GM13976 (cell line): ENCODE measurements at regions not wholly inside any gene's neighbourhood (a gene's known extent, or its start where the extent isn't known, plus 50 kb on each side); places are given as distances from the start of the nearest gene placed in this dataset.

Experiments
- DNase-seq: peaks from one replicate; pipeline ENCODE4 v3.0.0; 2012; ENCODE audit warnings: low spot score
- in situ Hi-C: fragments of 300-500 bp; cut with MboI; formaldehyde crosslinking; loops from one replicate; pipeline ENCODE4 v1.12.0; 2022; ENCODE audit warnings: low sequenced_read_pairs, mixed read lengths, inconsistent platforms; ENCODE audit not compliant: unreplicated experiment
- TF ChIP-seq, protein P1 (sequence below): IDR thresholded peaks from 2 replicates; pipeline ENCODE4 v1.5.1; 2012; ENCODE audit warnings: borderline replicate concordance, mild to moderate bottlenecking; ENCODE audit not compliant: insufficient read depth; ENCODE audit errors: extremely low read depth, missing control alignments, control extremely low read depth

DNA sequence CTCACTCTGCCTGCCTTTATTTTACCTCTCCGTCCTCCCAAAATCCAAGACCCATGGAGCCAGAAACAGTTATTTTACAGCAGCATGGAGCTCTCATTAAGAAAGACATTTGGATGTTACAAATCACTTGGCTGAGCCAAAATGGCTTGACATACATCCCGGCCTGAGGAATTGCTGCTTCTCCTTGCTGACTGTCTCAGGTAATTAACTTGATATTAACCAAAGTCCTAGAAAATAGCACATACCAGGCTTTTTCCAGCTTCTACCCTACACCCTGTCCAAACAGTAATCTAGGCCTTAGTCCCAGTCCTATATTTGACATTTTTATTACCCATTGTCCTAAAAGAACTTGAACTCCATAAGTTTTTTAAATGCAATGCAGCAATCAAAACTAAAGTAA is 205.0 kb downstream of the TMX3 start:
- in situ Hi-C loops, result no loop called here
- TF ChIP-seq, protein P1, sequence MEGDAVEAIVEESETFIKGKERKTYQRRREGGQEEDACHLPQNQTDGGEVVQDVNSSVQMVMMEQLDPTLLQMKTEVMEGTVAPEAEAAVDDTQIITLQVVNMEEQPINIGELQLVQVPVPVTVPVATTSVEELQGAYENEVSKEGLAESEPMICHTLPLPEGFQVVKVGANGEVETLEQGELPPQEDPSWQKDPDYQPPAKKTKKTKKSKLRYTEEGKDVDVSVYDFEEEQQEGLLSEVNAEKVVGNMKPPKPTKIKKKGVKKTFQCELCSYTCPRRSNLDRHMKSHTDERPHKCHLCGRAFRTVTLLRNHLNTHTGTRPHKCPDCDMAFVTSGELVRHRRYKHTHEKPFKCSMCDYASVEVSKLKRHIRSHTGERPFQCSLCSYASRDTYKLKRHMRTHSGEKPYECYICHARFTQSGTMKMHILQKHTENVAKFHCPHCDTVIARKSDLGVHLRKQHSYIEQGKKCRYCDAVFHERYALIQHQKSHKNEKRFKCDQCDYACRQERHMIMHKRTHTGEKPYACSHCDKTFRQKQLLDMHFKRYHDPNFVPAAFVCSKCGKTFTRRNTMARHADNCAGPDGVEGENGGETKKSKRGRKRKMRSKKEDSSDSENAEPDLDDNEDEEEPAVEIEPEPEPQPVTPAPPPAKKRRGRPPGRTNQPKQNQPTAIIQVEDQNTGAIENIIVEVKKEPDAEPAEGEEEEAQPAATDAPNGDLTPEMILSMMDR, result no peak
- DNase-seq, result no peak

DNA sequence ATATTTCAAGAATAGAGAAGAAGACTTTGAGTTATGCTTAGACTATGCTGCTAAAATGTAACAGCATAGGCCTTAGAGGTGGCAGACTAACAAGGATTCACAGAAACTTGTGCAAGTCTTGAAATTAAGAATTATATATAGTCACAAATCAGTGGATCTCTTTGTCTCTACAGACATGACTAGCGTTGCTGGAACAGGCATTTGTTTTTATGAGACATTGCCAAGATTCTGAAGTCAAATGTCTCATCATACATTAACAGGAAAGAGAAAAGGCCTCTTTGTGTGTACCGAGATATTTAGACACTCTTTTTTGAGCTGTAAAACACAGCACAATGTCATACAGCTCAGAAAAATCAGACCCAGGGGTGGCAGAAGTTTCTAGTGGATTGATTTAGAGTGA is 207.1 kb downstream of the TMX3 start:
- TF ChIP-seq, protein P1, result no peak
- no peak for DNase-seq
- in situ Hi-C loops, result no loop called here

DNA sequence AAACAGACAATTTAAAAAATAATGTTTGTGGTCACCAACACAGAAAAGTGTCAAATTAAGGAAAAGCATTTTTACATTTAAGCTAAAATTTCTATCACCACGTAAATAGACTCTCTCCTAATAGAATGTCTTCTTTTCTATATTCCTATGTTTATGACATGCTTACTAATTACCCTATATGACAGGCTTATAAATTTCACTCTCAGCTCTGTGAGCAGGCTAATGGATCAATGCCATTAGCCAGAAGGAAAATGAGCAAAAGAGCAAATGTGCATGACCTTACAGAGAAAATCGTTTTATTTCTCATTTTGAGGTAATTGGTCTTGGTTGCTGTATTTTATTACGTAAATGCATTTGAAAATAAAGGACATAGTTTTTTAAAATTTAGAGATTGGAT is 209.7 kb downstream of the TMX3 start:
- DNase-seq, result no peak
- TF ChIP-seq, protein P1, result no peak
- in situ Hi-C loops, result no loop called here

DNA sequence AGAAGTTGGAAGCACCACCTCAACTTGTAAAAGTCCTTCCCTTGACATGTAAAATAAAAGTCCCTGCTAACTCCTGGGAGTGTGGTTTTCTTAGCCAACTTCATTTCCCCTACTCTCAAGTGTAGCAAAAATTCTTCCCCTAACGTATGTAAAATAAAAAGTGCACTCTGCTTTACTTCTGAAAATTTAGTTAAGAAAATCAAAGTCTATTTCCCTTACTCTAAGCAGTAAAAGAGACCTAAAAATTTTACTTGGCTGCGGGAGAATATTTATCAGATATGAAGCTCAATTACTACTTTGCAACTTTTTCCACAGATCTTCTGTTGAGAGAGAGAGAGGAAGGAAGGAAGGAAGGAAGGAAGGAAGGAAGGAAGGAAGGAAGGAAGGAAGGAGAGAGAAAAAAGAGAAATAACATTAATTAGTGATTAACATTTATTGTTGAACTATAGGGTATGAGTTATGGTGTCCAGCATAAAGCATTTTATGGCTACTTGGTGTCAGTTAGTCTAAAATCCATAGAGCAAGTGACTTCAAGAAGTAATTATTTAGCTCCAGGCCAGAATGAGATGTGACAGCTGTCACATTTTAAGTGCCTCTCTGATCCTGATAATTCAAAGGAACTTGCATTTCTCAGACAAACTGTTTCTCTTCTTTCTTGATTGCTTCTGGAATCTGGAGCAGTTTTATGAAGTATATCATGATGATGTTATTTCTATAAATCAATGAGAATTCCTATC is 210.3 kb downstream of the TMX3 start:
- no peak for DNase-seq
- in situ Hi-C loops, result no loop called here
- TF ChIP-seq, protein P1, result no peak

DNA sequence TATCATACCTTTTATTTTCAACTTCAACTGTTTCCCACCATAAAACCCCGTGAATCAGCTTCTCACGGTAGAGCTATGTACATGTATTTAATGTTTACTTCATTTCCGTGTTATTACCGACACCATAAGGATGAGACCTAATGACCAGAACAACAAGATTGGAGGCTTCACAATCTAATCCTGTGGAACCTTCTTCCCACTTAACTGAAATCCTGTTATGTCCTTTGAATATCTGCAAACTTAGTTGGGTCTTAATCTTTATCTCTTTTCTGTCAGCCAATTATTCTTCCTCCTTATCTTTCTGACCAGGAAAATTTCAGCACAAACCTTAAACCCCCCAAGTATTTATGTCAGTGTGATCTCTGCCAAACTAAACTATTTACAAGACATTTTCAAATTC is 214.4 kb downstream of the TMX3 start:
- DNase-seq, result no peak
- TF ChIP-seq, protein P1, result no peak
- in situ Hi-C loops, result no loop called here

DNA sequence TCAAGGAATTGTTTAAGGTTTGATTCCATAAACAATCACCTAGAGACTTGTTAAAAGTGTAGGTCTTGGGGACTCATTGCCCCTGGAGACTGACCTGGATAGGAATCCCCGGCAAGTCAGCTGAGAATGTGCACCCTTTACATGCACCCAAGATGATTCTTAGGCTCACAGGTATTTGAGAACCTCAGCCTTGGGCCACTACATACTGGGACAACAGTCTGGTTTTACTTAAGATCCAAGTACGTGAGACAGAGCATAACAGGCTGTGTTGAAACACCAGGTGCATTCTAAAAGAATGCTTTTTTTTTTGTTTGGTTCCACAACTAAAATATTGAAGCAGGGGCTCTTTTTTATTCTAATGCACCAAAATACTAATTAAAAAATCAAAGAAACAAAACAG is 215.8 kb downstream of the TMX3 start:
- DNase-seq, result no peak
- in situ Hi-C loops, result no loop called here
- TF ChIP-seq, protein P1, result no peak
